Activated naive CD8-positive, alpha-beta T cell (primary cell): ENCODE measurements at regions not wholly inside any gene's neighbourhood (a gene's known extent, or its start where the extent isn't known, plus 50 kb on each side); places are given as distances from the start of the nearest gene placed in this dataset.
"Not testable (repeated sequence)": the region's sequence is repeated elsewhere in the genome, so short reads cannot be mapped to it uniquely, and the experiment has no call there.

Experiments used
- H3K27ac Mint-ChIP-seq: one replicate; pipeline ENCODE4 v1.8.0; 2021; ENCODE audit warnings: mixed read lengths
- H3K27me3 Mint-ChIP-seq: one replicate; pipeline ENCODE4 v1.8.0; 2021; ENCODE audit warnings: mixed read lengths
- H3K36me3 Mint-ChIP-seq: one replicate; pipeline ENCODE4 v1.8.0; 2021; ENCODE audit warnings: mixed read lengths
- H3K4me1 Mint-ChIP-seq: one replicate; pipeline ENCODE4 v1.8.0; 2021; ENCODE audit warnings: low read depth, mixed read lengths
- H3K4me3 Mint-ChIP-seq: one replicate; pipeline ENCODE4 v1.8.0; 2021; ENCODE audit warnings: mild to moderate bottlenecking, mixed read lengths
- H3K9me3 Mint-ChIP-seq: one replicate; pipeline ENCODE4 v1.8.0; 2021; ENCODE audit warnings: low read depth, mixed read lengths

DNA sequence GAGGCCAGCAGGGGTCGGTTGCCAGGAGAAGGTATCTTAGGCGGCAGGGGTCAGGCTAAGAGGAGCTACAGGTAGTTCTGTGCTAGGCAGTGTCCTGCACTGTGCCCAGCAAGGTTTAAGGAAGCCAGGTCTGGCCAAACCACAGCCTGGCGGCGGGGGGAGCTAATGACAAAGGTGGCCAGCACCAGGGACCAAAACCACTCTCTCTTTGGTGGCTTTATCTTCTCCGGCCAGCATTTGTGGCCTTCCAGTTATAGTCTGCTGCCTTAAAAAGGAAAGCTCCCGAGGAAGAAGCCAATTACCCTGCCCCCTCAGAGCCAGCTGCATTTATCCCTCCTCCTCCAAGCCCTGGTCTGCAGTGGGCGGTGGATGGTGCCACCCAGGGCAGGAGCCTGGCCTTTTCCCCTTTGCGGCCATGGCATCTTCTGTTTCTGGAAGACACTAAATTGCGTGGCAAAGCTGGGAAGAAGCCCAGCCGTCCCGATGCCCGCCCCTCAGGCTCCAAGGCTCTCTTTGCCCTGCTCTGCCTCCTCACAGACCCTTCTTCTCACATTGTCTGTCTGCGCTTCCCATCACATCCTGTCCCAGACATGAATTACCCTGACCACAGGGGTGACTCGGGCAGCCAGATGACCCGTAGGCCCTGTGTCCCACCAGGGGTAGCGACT, 94.6 kb downstream of the EN1 start:
- Mint-ChIP-seq H3K27me3 (peaks cover 6% of the 10 kb centered on the region), H3K4me3 (no peak overlapping the region), H3K9me3 (no peaks in the 10 kb centered on the region), H3K27ac (no peak overlapping the region), H3K4me1 (no peaks in the 10 kb centered on the region), H3K36me3 (no peaks in the 10 kb centered on the region)

DNA sequence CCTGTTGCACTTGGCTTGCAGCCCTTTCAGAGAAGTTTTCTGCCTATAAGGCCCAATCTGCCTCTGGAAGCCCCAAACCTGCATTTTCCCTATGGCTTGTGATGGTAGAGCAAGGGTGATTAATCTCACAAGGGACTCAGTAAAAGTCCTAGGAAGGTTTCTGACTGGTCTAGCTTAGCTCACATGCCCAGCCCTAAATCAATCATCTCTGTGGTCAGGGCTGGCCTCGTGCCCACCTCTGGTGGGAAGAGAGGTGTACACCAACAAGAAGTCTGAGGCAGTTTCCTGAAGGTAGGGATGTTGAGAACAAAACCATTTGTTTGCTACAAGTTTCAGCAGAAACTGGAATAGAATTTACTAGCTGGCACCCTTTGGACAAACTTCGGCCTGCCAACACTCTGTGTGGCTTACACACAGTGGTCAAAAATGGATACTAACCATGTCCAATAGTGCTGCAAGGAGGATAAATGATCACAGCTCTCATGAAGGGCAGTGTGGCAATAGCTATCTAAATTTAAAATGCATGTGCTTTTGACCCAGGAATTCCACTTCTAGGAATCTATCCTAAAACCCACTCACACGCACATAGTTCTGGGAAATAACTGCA, 96.4 kb downstream of the EN1 start:
- H3K27ac Mint-ChIP-seq: no peak overlapping the region
- H3K4me1 Mint-ChIP-seq: no peaks in the 10 kb centered on the region
- H3K36me3 Mint-ChIP-seq: no peaks in the 10 kb centered on the region
- peaks cover 11% of the 10 kb centered on the region for H3K27me3 Mint-ChIP-seq
- H3K4me3 Mint-ChIP-seq: no peak overlapping the region
- H3K9me3 Mint-ChIP-seq: no peaks in the 10 kb centered on the region

GRCh38 chr2:118748245-118748885, 99.1 kb downstream of the EN1 start:
- Mint-ChIP-seq H3K27ac (no peak overlapping the region), H3K36me3 (peaks cover 4% of the 10 kb centered on the region)

GRCh38 chr2:118747637-118748036, 99.8 kb downstream of the EN1 start:
- no peak overlapping the region for H3K4me3 Mint-ChIP-seq
- peaks cover 13% of the 10 kb centered on the region for H3K27me3 Mint-ChIP-seq
- no peak overlapping the region for H3K27ac Mint-ChIP-seq
- H3K9me3 Mint-ChIP-seq: peaks cover 7% of the 10 kb centered on the region
- H3K36me3 Mint-ChIP-seq: peaks cover 4% of the 10 kb centered on the region
- no peaks in the 10 kb centered on the region for H3K4me1 Mint-ChIP-seq

More at GRCh38 chr2:118748245-118748885, 99.1 kb downstream of the EN1 start:
- H3K9me3 Mint-ChIP-seq: peaks cover 7% of the 10 kb centered on the region
- H3K4me1 Mint-ChIP-seq: no peaks in the 10 kb centered on the region
- H3K27me3 Mint-ChIP-seq: peaks cover 13% of the 10 kb centered on the region
- H3K4me3 Mint-ChIP-seq: no peak overlapping the region

- Mint-ChIP-seq H3K27me3 (peaks cover 15% of the 10 kb centered on the region), H3K4me1 (no peaks in the 10 kb centered on the region), H3K36me3 (peaks cover 4% of the 10 kb centered on the region), H3K9me3 (peaks cover 7% of the 10 kb centered on the region), H3K4me3 (no peak overlapping the region), H3K27ac (no peak overlapping the region)
These were observed 100.4 kb downstream of the EN1 start for GRCh38 chr2:118747066-118747465.

- not testable (repeated sequence) for H3K27ac Mint-ChIP-seq, H3K4me1 Mint-ChIP-seq, H3K36me3 Mint-ChIP-seq, H3K9me3 Mint-ChIP-seq, H3K4me3 Mint-ChIP-seq
- peaks cover 12% of the 10 kb centered on the region for H3K27me3 Mint-ChIP-seq
These were observed 102.7 kb downstream of the EN1 start for GRCh38 chr2:118744682-118745181.

DNA sequence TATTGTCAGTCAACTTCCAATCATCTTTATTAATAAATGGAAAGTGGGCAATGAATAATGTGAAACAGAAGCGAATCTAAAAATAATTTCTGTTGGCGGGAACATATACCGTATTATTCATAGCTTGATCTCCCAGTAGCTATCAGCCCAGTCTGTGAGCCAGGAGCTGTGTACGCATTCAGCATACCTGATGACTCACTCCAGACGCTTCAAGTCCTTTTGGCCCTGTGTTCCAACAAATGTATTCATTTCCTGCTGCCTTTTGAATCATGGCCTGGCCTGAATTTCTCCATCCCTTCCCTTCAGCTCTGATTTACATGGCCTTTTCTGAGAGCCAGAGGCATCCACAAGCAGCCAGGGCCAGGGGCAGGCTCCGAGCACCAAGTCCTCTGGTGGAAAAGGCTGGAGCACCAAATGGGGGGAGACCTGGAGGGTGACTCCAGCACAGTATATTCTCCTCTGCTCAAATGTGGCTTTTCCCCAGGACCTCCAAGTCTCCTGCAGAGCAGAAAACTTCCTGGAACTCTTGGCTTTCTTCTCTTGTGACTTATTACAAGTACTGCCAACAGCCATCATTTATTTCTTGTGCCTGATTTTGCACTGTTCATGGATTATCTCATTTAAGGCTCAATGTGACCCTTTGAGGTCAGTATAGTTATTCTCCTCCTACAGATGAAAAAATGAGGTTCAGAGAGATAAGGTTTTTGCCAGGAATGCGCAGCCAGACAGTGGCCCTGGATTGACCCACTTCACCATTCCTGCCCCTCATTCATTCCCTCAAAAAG, 108.7 kb downstream of the EN1 start:
- Mint-ChIP-seq H3K27me3 (peaks cover 7% of the 10 kb centered on the region), H3K4me3 (no peak overlapping the region), H3K9me3 (no peaks in the 10 kb centered on the region), H3K4me1 (no peaks in the 10 kb centered on the region), H3K27ac (no peak overlapping the region), H3K36me3 (no peaks in the 10 kb centered on the region)

- H3K4me3 Mint-ChIP-seq: no peak overlapping the region
These were observed 109.3 kb downstream of the EN1 start for GRCh38 chr2:118738106-118738505.

GRCh38 chr2:118737684-118738083, 109.8 kb downstream of the EN1 start:
- Mint-ChIP-seq H3K9me3 (no peaks in the 10 kb centered on the region), H3K27ac (no peak overlapping the region), H3K36me3 (no peaks in the 10 kb centered on the region), H3K27me3 (peaks cover 7% of the 10 kb centered on the region), H3K4me1 (no peaks in the 10 kb centered on the region), H3K4me3 (no peak overlapping the region)

More at GRCh38 chr2:118738106-118738505, 109.3 kb downstream of the EN1 start:
- Mint-ChIP-seq H3K9me3 (no peaks in the 10 kb centered on the region), H3K27me3 (peaks cover 7% of the 10 kb centered on the region), H3K4me1 (no peaks in the 10 kb centered on the region), H3K27ac (no peak overlapping the region), H3K36me3 (no peaks in the 10 kb centered on the region)

DNA sequence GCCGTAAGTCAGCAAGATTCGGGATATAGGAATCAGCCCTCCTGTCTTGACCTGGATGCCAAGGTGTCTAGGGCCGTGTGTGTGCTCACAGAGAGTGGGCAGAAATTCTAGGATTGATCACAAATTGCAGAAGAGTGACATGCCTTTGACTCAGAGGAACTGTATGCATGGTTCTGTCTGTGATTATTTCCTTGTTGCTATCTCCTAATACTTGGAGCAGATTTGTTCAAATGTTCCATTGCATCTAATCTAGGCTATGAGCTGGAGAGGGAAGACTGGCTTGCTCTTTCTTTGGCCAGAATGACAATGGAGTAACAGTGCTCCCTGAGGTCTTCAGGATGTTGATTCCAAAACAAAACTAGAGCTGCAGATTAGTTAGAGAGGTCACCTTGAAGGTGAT, 115.0 kb downstream of the EN1 start:
- Mint-ChIP-seq H3K27me3 (peaks cover 8% of the 10 kb centered on the region), H3K9me3 (peaks cover 4% of the 10 kb centered on the region), H3K4me3 (no peak overlapping the region), H3K36me3 (peaks cover 2% of the 10 kb centered on the region), H3K27ac (no peak overlapping the region), H3K4me1 (no peaks in the 10 kb centered on the region)

DNA sequence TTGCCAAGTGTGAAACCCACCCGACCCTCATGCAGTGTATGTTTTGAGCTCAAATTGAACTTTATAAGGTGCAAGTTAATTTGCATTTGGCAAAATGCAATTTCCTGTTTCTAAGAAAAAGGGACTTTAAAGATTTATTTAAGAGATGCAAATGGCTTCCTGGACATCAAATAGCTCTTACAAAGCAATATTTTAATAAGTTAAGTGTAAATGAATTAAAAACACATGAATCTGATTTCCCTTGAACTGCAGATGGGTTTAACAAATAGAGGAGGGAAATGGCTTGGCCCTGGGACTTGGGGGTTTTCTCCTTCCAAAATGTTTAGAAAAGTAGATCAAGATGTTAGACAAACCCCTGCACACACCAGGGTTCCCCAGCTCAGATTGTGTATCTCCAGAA, 116.0 kb downstream of the EN1 start:
- Mint-ChIP-seq H3K9me3 (peaks cover 4% of the 10 kb centered on the region), H3K27ac (no peak overlapping the region), H3K27me3 (peaks cover 10% of the 10 kb centered on the region), H3K4me1 (no peaks in the 10 kb centered on the region), H3K4me3 (no peak overlapping the region), H3K36me3 (peaks cover 4% of the 10 kb centered on the region)

- peaks cover 4% of the 10 kb centered on the region for H3K9me3 Mint-ChIP-seq
- H3K27ac Mint-ChIP-seq: no peak overlapping the region
- H3K27me3 Mint-ChIP-seq: peaks cover 9% of the 10 kb centered on the region
- no peaks in the 10 kb centered on the region for H3K4me1 Mint-ChIP-seq
- no peak overlapping the region for H3K4me3 Mint-ChIP-seq
- peaks cover 4% of the 10 kb centered on the region for H3K36me3 Mint-ChIP-seq
These were observed 117.0 kb downstream of the EN1 start for GRCh38 chr2:118730405-118730804.

DNA sequence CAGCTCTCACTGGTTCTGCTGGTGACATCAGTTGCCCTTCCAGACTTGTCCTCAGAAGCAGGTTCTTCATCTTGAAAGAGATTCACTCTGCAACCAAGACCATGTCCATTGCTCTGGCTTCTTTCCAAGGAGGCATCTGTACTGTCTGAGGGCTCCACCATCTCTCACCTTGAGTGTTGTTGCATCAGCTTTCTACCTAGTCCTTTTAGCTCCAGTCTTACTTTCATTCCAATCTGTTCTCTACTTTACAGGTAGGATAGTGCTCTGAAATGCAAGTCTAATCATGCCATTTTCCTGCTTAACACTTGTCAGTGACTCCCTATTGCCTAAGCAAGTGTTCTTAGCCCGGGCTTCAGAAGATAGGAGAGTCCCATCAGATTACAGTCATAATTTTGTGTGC, 117.7 kb downstream of the EN1 start:
- H3K9me3 Mint-ChIP-seq: peaks cover 4% of the 10 kb centered on the region

DNA sequence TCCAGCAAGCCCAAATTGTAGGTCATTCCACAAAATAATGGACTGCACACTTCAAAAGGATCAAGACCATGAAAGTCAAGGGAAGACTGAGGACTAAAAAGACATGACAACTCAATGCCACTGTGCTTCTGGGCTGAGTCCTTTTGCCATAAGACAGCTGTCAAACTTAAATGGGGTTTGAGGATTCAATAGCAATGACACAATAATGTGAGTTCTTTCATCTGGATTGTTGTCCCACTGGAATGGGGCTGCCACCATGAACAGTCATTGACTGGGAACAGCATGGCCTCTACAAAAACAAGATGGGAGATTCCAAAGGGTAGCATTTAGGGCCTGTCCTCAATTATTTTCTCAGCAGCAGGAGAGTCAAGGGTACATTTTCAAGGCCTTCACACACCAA, 118.5 kb downstream of the EN1 start:
- H3K4me3 Mint-ChIP-seq: no peak overlapping the region
- H3K27me3 Mint-ChIP-seq: peaks cover 10% of the 10 kb centered on the region
- H3K4me1 Mint-ChIP-seq: no peaks in the 10 kb centered on the region
- peaks cover 4% of the 10 kb centered on the region for H3K36me3 Mint-ChIP-seq
- no peak overlapping the region for H3K27ac Mint-ChIP-seq
- peaks cover 4% of the 10 kb centered on the region for H3K9me3 Mint-ChIP-seq

More for the DNA sequence above, 117.7 kb downstream of the EN1 start:
- Mint-ChIP-seq H3K27ac (no peak overlapping the region), H3K4me1 (no peaks in the 10 kb centered on the region), H3K4me3 (no peak overlapping the region), H3K27me3 (peaks cover 10% of the 10 kb centered on the region), H3K36me3 (peaks cover 4% of the 10 kb centered on the region)

- Mint-ChIP-seq H3K4me3 (no peak overlapping the region), H3K36me3 (peaks cover 4% of the 10 kb centered on the region), H3K9me3 (peaks cover 4% of the 10 kb centered on the region), H3K27me3 (peaks cover 9% of the 10 kb centered on the region), H3K4me1 (no peaks in the 10 kb centered on the region), H3K27ac (no peak overlapping the region)
These were observed 120.6 kb downstream of the EN1 start for GRCh38 chr2:118726821-118727220.
